ENCODE measurements at regions not wholly inside any gene's neighbourhood (a gene's known extent, or its start where the extent isn't known, plus 50 kb on each side); places are given as distances from the start of the nearest gene placed in this dataset.

DNA sequence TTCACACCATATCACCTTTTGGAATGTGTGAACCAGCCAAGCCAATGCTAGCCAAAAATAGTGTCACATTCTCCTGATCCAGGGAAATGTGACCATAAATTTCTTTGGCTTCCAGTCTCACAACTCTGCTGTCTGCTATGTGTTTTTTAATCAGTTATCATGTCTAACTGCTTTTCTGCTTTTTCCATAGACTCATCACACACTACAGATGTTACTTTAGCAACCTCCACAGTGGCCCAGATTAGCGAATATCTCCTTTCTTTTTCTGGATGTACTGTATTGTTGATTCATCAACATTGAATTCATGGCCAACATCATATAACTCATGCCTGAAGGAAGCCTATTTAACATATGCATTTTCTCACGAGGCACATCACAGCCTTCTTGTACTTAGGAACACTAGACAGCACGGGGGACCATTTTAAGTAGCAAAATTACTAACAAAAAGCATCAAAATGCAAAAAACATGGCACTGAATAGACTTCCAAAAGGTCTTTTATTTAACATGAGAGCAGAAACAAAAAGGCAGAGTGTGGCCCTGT lies 73.1 kb upstream of the POU2AF2 start:
- no peaks in the 10 kb centered on the region for H3K4me1 Mint-ChIP-seq
- H3K27me3 Mint-ChIP-seq (ENCODE audit: low read depth, poor library complexity), result peaks cover 4% of the 10 kb centered on the region
- no peaks in the 10 kb centered on the region for H3K36me3 Mint-ChIP-seq (ENCODE audit: low read depth)
- no peak overlapping the region for H3K27ac Mint-ChIP-seq
- H3K4me3 Mint-ChIP-seq, result no peak overlapping the region
- DNase-seq, result no peak
- TF ChIP-seq, protein P1, sequence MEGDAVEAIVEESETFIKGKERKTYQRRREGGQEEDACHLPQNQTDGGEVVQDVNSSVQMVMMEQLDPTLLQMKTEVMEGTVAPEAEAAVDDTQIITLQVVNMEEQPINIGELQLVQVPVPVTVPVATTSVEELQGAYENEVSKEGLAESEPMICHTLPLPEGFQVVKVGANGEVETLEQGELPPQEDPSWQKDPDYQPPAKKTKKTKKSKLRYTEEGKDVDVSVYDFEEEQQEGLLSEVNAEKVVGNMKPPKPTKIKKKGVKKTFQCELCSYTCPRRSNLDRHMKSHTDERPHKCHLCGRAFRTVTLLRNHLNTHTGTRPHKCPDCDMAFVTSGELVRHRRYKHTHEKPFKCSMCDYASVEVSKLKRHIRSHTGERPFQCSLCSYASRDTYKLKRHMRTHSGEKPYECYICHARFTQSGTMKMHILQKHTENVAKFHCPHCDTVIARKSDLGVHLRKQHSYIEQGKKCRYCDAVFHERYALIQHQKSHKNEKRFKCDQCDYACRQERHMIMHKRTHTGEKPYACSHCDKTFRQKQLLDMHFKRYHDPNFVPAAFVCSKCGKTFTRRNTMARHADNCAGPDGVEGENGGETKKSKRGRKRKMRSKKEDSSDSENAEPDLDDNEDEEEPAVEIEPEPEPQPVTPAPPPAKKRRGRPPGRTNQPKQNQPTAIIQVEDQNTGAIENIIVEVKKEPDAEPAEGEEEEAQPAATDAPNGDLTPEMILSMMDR (IDR thresholded peaks at IDR 0.05), result no peak
- H3K9me3 Mint-ChIP-seq, result no peaks in the 10 kb centered on the region

GRCh38 chr11:111170761-111171379 lies 74.7 kb upstream of the POU2AF2 start:
- H3K27me3 Mint-ChIP-seq (ENCODE audit: low read depth, poor library complexity), result peaks cover 4% of the 10 kb centered on the region
- H3K27ac Mint-ChIP-seq, result no peak overlapping the region
- H3K4me3 Mint-ChIP-seq, result no peak overlapping the region
- TF ChIP-seq, protein P1 (IDR thresholded peaks at IDR 0.05), result no peak
- no peaks in the 10 kb centered on the region for H3K36me3 Mint-ChIP-seq (ENCODE audit: low read depth)
- no peaks in the 10 kb centered on the region for H3K9me3 Mint-ChIP-seq
- no peaks in the 10 kb centered on the region for H3K4me1 Mint-ChIP-seq
- no peak for DNase-seq

- Mint-ChIP-seq H3K36me3 (ENCODE audit: low read depth) (no peaks in the 10 kb centered on the region), H3K4me1 (no peaks in the 10 kb centered on the region), H3K4me3 (no peak overlapping the region)
Observed at GRCh38 chr11:111169367-111169766, 76.2 kb upstream of the POU2AF2 start.

GRCh38 chr11:111168871-111169270 lies 76.7 kb upstream of the POU2AF2 start:
- no peaks in the 10 kb centered on the region for H3K4me1 Mint-ChIP-seq
- H3K27ac Mint-ChIP-seq, result no peak overlapping the region
- H3K36me3 Mint-ChIP-seq (ENCODE audit: low read depth), result no peaks in the 10 kb centered on the region
- peaks cover 4% of the 10 kb centered on the region for H3K27me3 Mint-ChIP-seq (ENCODE audit: low read depth, poor library complexity)
- no peak for DNase-seq
- H3K4me3 Mint-ChIP-seq, result no peak overlapping the region
- TF ChIP-seq, protein P1 (IDR thresholded peaks at IDR 0.05), result no peak
- no peaks in the 10 kb centered on the region for H3K9me3 Mint-ChIP-seq

More at GRCh38 chr11:111169367-111169766, 76.2 kb upstream of the POU2AF2 start:
- Mint-ChIP-seq H3K27ac (no peak overlapping the region), H3K27me3 (ENCODE audit: low read depth, poor library complexity) (peaks cover 4% of the 10 kb centered on the region), H3K9me3 (no peaks in the 10 kb centered on the region)
- DNase-seq, result no peak
- TF ChIP-seq, protein P1 (IDR thresholded peaks at IDR 0.05), result no peak

DNA sequence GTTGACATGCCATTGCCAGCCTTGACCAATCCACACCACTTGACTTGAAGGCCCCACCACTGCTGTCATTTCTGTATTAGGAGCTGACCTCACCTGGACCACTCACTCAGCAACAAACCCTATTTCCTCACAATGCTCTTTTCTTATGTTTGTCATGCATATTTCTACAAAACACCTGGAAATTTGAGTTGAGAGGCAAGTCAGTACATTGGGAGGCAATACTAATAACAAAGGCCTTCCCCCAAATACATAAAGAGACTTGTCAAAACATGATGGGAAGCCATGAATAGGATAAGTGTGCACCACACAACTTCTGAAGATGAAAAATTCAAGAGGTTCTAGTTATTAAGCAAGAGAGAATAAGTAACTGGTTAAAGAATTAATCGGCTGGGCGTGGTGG lies 77.9 kb upstream of the POU2AF2 start:
- Mint-ChIP-seq H3K36me3 (ENCODE audit: low read depth) (no peaks in the 10 kb centered on the region), H3K27ac (no peak overlapping the region), H3K4me1 (no peaks in the 10 kb centered on the region), H3K9me3 (no peaks in the 10 kb centered on the region), H3K27me3 (ENCODE audit: low read depth, poor library complexity) (peaks cover 4% of the 10 kb centered on the region), H3K4me3 (no peak overlapping the region)
- DNase-seq, result no peak
- TF ChIP-seq, protein P1 (IDR thresholded peaks at IDR 0.05), result no peak

DNA sequence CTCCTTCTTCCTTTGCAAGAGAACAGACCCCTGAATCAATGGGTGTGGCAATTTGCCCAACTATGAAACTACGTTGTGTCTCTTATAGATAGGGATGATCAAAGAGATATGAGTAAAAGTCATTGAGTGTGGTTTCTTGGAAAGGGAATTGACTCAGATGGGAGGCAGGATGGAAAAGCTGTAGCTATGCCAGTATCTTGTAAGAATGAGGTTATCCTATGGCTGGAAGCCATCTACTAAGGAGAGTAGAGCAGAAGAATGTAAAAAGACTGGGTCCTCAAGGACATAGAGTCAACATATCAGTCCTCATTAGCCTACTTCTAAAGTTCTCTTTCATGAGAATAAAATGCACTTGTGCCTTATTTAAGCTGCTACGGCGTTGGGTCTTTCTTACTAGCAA lies 78.9 kb upstream of the POU2AF2 start:
- Mint-ChIP-seq H3K27ac (no peak overlapping the region), H3K9me3 (no peaks in the 10 kb centered on the region), H3K4me3 (no peak overlapping the region), H3K27me3 (ENCODE audit: low read depth, poor library complexity) (peaks cover 4% of the 10 kb centered on the region), H3K4me1 (no peaks in the 10 kb centered on the region), H3K36me3 (ENCODE audit: low read depth) (no peaks in the 10 kb centered on the region)
- DNase-seq, result no peak
- TF ChIP-seq, protein P1 (IDR thresholded peaks at IDR 0.05), result no peak
